ENCODE measurements at regions not wholly inside any gene's neighbourhood (a gene's known extent, or its start where the extent isn't known, plus 50 kb on each side); places are given as distances from the start of the nearest gene placed in this dataset.

- H3K4me3 ChIP-seq, result no peak overlapping the region
- no peaks in the 10 kb centered on the region for H3K9me3 ChIP-seq
- DNase-seq (no peak), ATAC-seq (peak; percentile 45)
- H3K27me3 ChIP-seq, result no peaks in the 10 kb centered on the region
- H3K27ac ChIP-seq, result no peak overlapping the region
- peaks cover 7% of the 10 kb centered on the region for H3K4me1 ChIP-seq
- no peak for TF ChIP-seq CTCF (IDR thresholded peaks at IDR 0.05)
- H3K36me3 ChIP-seq, result no peaks in the 10 kb centered on the region
- intact Hi-C loops (cut with DNase I), result no loop called here
These were observed 61.9 kb upstream of the GJA5 start for GRCh38 chr1:147822292-147822691.

GRCh38 chr1:147824001-147824400 is 63.6 kb upstream of the GJA5 start:
- no peak for DNase-seq

GRCh38 chr1:147824798-147825197 is 64.4 kb upstream of the GJA5 start:
- no peak for TF ChIP-seq CTCF (IDR thresholded peaks at IDR 0.05)
- H3K4me3 ChIP-seq, result no peak overlapping the region
- H3K9me3 ChIP-seq, result no peaks in the 10 kb centered on the region
- no peaks in the 10 kb centered on the region for H3K36me3 ChIP-seq
- H3K4me1 ChIP-seq, result peaks cover 7% of the 10 kb centered on the region
- no peak for DNase-seq
- H3K27me3 ChIP-seq, result no peaks in the 10 kb centered on the region
- ATAC-seq, result no peak
- intact Hi-C loops (cut with DNase I), result no loop called here
- H3K27ac ChIP-seq, result no peak overlapping the region

More at GRCh38 chr1:147824001-147824400, 63.6 kb upstream of the GJA5 start:
- no peak overlapping the region for H3K4me3 ChIP-seq
- no peaks in the 10 kb centered on the region for H3K36me3 ChIP-seq
- ATAC-seq, result no peak
- no peak overlapping the region for H3K27ac ChIP-seq
- intact Hi-C loops (cut with DNase I), result no loop called here
- H3K4me1 ChIP-seq, result peaks cover 7% of the 10 kb centered on the region
- no peaks in the 10 kb centered on the region for H3K9me3 ChIP-seq
- TF ChIP-seq CTCF (IDR thresholded peaks at IDR 0.05), result no peak
- H3K27me3 ChIP-seq, result no peaks in the 10 kb centered on the region

- TF ChIP-seq CTCF (IDR thresholded peaks at IDR 0.05), result no peak
- intact Hi-C loops (cut with DNase I), result no loop called here
- H3K4me1 ChIP-seq, result peaks cover 7% of the 10 kb centered on the region
- ATAC-seq (no peak), DNase-seq (no peak)
- no peaks in the 10 kb centered on the region for H3K27me3 ChIP-seq
- H3K36me3 ChIP-seq, result no peaks in the 10 kb centered on the region
- H3K27ac ChIP-seq, result no peak overlapping the region
- H3K9me3 ChIP-seq, result no peaks in the 10 kb centered on the region
- no peak overlapping the region for H3K4me3 ChIP-seq
These were observed 65.2 kb upstream of the GJA5 start for GRCh38 chr1:147825586-147825985.

GRCh38 chr1:147826259-147826658 is 65.9 kb upstream of the GJA5 start:
- ATAC-seq (no peak), DNase-seq (no peak)
- no peak for TF ChIP-seq CTCF (IDR thresholded peaks at IDR 0.05)
- Histone ChIP-seq H3K4me1 (peaks cover 2% of the 10 kb centered on the region), H3K27ac (no peak overlapping the region), H3K36me3 (no peaks in the 10 kb centered on the region), H3K9me3 (no peaks in the 10 kb centered on the region), H3K4me3 (no peak overlapping the region), H3K27me3 (no peaks in the 10 kb centered on the region)
- intact Hi-C loops (cut with DNase I), result no loop called here

GRCh38 chr1:147833231-147833860 is 69.2 kb upstream of the GJA8 start:
- DNase-seq, result no peak
- H3K36me3 ChIP-seq, result no peaks in the 10 kb centered on the region
- no peak for ATAC-seq
- peaks cover 7% of the 10 kb centered on the region for H3K27me3 ChIP-seq
- no peak overlapping the region for H3K4me3 ChIP-seq
- intact Hi-C loops (cut with DNase I), result no loop called here
- no peaks in the 10 kb centered on the region for H3K4me1 ChIP-seq
- no peak for TF ChIP-seq CTCF (IDR thresholded peaks at IDR 0.05)
- no peak overlapping the region for H3K27ac ChIP-seq
- no peaks in the 10 kb centered on the region for H3K9me3 ChIP-seq

Data from upper lobe of right lung (tissue), 1 donor.